Hepatocyte (in vitro differentiated cells): ENCODE measurements at regions not wholly inside any gene's neighbourhood (a gene's known extent, or its start where the extent isn't known, plus 50 kb on each side); places are given as distances from the start of the nearest gene placed in this dataset.

Experiments used
- CTCF ChIP-seq: fragments of 200-600 bp; sonication (generic); IDR thresholded peaks from 2 replicates; pipeline ENCODE4 v1.5.1; 2016; ENCODE audit warnings: antibody characterized with exemption, mild to moderate bottlenecking; ENCODE audit not compliant: poor library complexity
- EZH2 ChIP-seq: fragments of 200-600 bp; sonication (generic); IDR thresholded peaks from 2 replicates; pipeline ENCODE4 v1.6.1; 2016; ENCODE audit warnings: antibody characterized with exemption, mild to moderate bottlenecking, borderline replicate concordance
- EZH2phosphoT487 ChIP-seq: fragments of 200-600 bp; sonication (generic); IDR thresholded peaks from one replicate; pipeline ENCODE4 v1.6.1; 2018; ENCODE audit warnings: antibody characterized with exemption, mild to moderate bottlenecking, low read depth, moderate library complexity; ENCODE audit not compliant: unreplicated experiment, severe bottlenecking

GRCh38 chr1:5562769-5563168 is 429.5 kb downstream of the NPHP4 start:
- no peak for TF ChIP-seq CTCF
- no peak for TF ChIP-seq EZH2phosphoT487
- TF ChIP-seq EZH2: no peak
